T-helper 2 cell treated with Interferon-gamma antibody and Interleukin-4, amounts not matched to agents 5 μg/mL and 100 μg/mL, for 36 hours (primary cell): ENCODE measurements at regions not wholly inside any gene's neighbourhood (a gene's known extent, or its start where the extent isn't known, plus 50 kb on each side); places are given as distances from the start of the nearest gene placed in this dataset.
"Not testable (repeated sequence)": the region's sequence is repeated elsewhere in the genome, so short reads cannot be mapped to it uniquely, and the experiment has no call there.

Experiments
- DNase-seq: peaks from one replicate; pipeline ENCODE4 v3.0.0; 2021; ENCODE audit warnings: low spot score
- H3K27ac Mint-ChIP-seq: one replicate; pipeline ENCODE4 v1.8.0; 2021; ENCODE audit warnings: mild to moderate bottlenecking, mixed read lengths
- H3K27me3 Mint-ChIP-seq: one replicate; pipeline ENCODE4 v1.8.0; 2021; ENCODE audit warnings: low read depth, mixed read lengths
- H3K36me3 Mint-ChIP-seq: one replicate; pipeline ENCODE4 v1.8.0; 2021; ENCODE audit warnings: low read depth, mixed read lengths
- H3K4me1 Mint-ChIP-seq: one replicate; pipeline ENCODE4 v1.8.0; 2021; ENCODE audit warnings: low read depth, mixed read lengths
- H3K4me3 Mint-ChIP-seq: one replicate; pipeline ENCODE4 v1.8.0; 2022; ENCODE audit warnings: mild to moderate bottlenecking, moderate library complexity, mixed read lengths
- H3K9me3 Mint-ChIP-seq: one replicate; pipeline ENCODE4 v1.8.0; 2021; ENCODE audit warnings: mixed read lengths

DNA sequence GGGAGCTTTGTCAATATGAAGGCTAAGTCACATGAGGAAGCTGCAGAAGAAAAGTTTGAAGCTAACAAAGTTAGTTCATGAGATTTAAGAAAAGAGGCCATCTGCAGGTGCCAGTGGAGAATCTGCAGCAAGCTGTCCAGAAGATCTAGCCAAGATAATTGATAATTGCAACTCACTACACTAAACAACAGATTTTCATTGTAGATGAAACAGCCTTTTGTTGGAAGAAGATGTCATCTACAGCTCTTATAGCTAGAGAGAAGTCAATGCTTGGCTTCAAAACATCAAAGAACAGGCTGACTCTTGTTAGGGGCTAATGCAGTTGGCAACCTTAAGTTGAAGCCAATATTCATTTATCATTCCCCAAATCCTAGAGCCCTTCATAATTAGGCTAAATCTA, 83.7 kb downstream of the RIN2 start:
- H3K27ac Mint-ChIP-seq, result no peak overlapping the region

DNA sequence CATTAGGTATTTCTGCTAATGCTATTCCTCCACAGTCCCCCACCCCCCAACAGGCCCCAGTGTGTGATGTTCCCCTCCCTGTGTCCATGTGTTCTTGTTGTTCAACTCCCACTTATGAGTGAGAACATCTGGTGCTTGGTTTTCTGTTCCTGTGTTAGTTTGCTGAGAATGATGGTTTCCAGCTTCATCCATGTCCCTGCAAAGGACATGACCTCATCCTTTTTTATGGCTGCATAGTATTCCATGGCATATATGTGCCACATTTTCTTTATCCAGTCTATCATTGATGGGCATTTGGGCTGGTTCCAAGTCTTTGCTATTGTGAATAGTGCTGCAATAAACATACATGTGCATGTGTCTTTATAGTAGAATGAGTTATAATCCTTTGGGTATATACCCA, 86.8 kb downstream of the RIN2 start:
- not testable (repeated sequence) for H3K27ac Mint-ChIP-seq, DNase-seq

More for the DNA sequence above, 83.7 kb downstream of the RIN2 start:
- peaks cover 3% of the 10 kb centered on the region for H3K9me3 Mint-ChIP-seq
- H3K4me3 Mint-ChIP-seq, result no peak overlapping the region
- no peak for DNase-seq
- H3K36me3 Mint-ChIP-seq, result no peaks in the 10 kb centered on the region
- peaks cover 6% of the 10 kb centered on the region for H3K27me3 Mint-ChIP-seq
- H3K4me1 Mint-ChIP-seq, result no peaks in the 10 kb centered on the region

GRCh38 chr20:19847383-19847782, 89.3 kb downstream of the RIN2 start:
- Mint-ChIP-seq H3K27ac (no peak overlapping the region), H3K4me1 (no peaks in the 10 kb centered on the region), H3K9me3 (peaks cover 3% of the 10 kb centered on the region), H3K4me3 (no peak overlapping the region), H3K27me3 (peaks cover 4% of the 10 kb centered on the region), H3K36me3 (no peaks in the 10 kb centered on the region)
- DNase-seq, result no peak

More for the DNA sequence above, 86.8 kb downstream of the RIN2 start:
- not testable (repeated sequence) for H3K9me3 Mint-ChIP-seq, H3K4me1 Mint-ChIP-seq, H3K36me3 Mint-ChIP-seq, H3K4me3 Mint-ChIP-seq, H3K27me3 Mint-ChIP-seq

GRCh38 chr20:19849341-19850197, 91.5 kb downstream of the RIN2 start:
- no peak overlapping the region for H3K4me3 Mint-ChIP-seq
- no peak for DNase-seq
- peaks cover under 1% of the 10 kb centered on the region for H3K9me3 Mint-ChIP-seq

GRCh38 chr20:19850198-19850533, 92.1 kb downstream of the RIN2 start:
- no peaks in the 10 kb centered on the region for H3K36me3 Mint-ChIP-seq
- DNase-seq, result no peak
- H3K27me3 Mint-ChIP-seq, result peaks cover 4% of the 10 kb centered on the region
- no peak overlapping the region for H3K27ac Mint-ChIP-seq
- no peaks in the 10 kb centered on the region for H3K9me3 Mint-ChIP-seq
- no peak overlapping the region for H3K4me3 Mint-ChIP-seq
- H3K4me1 Mint-ChIP-seq, result no peaks in the 10 kb centered on the region

More at GRCh38 chr20:19849341-19850197, 91.5 kb downstream of the RIN2 start:
- Mint-ChIP-seq H3K27ac (no peak overlapping the region), H3K36me3 (no peaks in the 10 kb centered on the region), H3K4me1 (no peaks in the 10 kb centered on the region), H3K27me3 (peaks cover 4% of the 10 kb centered on the region)

GRCh38 chr20:19851861-19852260, 93.8 kb downstream of the RIN2 start:
- H3K4me1 Mint-ChIP-seq, result no peaks in the 10 kb centered on the region
- no peaks in the 10 kb centered on the region for H3K9me3 Mint-ChIP-seq
- no peaks in the 10 kb centered on the region for H3K36me3 Mint-ChIP-seq
- no peak overlapping the region for H3K4me3 Mint-ChIP-seq
- DNase-seq, result no peak
- H3K27ac Mint-ChIP-seq, result no peak overlapping the region
- no peaks in the 10 kb centered on the region for H3K27me3 Mint-ChIP-seq

GRCh38 chr20:19855416-19855815, 97.4 kb downstream of the RIN2 start:
- Mint-ChIP-seq H3K36me3 (no peaks in the 10 kb centered on the region), H3K9me3 (no peaks in the 10 kb centered on the region), H3K27ac (no peak overlapping the region), H3K4me3 (no peak overlapping the region), H3K4me1 (no peaks in the 10 kb centered on the region), H3K27me3 (no peaks in the 10 kb centered on the region)
- no peak for DNase-seq

- peaks cover 1% of the 10 kb centered on the region for H3K4me1 Mint-ChIP-seq
- H3K27ac Mint-ChIP-seq, result no peak overlapping the region
- no peaks in the 10 kb centered on the region for H3K9me3 Mint-ChIP-seq
- no peaks in the 10 kb centered on the region for H3K36me3 Mint-ChIP-seq
- no peak overlapping the region for H3K4me3 Mint-ChIP-seq
- no peak for DNase-seq
- H3K27me3 Mint-ChIP-seq, result no peaks in the 10 kb centered on the region
Measured at GRCh38 chr20:19858466-19859371, 100.7 kb downstream of the RIN2 start.

GRCh38 chr20:19859444-19859843, 101.4 kb downstream of the RIN2 start:
- Mint-ChIP-seq H3K4me3 (no peak overlapping the region), H3K36me3 (no peaks in the 10 kb centered on the region), H3K27me3 (no peaks in the 10 kb centered on the region), H3K27ac (no peak overlapping the region), H3K9me3 (no peaks in the 10 kb centered on the region), H3K4me1 (peaks cover 1% of the 10 kb centered on the region)
- no peak for DNase-seq

- Mint-ChIP-seq H3K4me1 (peaks cover 1% of the 10 kb centered on the region), H3K27ac (no peak overlapping the region), H3K4me3 (no peak overlapping the region), H3K36me3 (no peaks in the 10 kb centered on the region), H3K27me3 (no peaks in the 10 kb centered on the region), H3K9me3 (no peaks in the 10 kb centered on the region)
- DNase-seq, result no peak
Measured at GRCh38 chr20:19860737-19861136, 102.7 kb downstream of the RIN2 start.

- Mint-ChIP-seq H3K4me1 (peaks cover 1% of the 10 kb centered on the region), H3K27ac (no peak overlapping the region), H3K4me3 (no peak overlapping the region), H3K9me3 (no peaks in the 10 kb centered on the region), H3K36me3 (no peaks in the 10 kb centered on the region), H3K27me3 (no peaks in the 10 kb centered on the region)
- no peak for DNase-seq
Measured at GRCh38 chr20:19861147-19861759, 103.2 kb downstream of the RIN2 start.

GRCh38 chr20:19864130-19864529, 106.1 kb downstream of the RIN2 start:
- Mint-ChIP-seq H3K36me3 (no peaks in the 10 kb centered on the region), H3K27me3 (no peaks in the 10 kb centered on the region), H3K4me1 (peaks cover 1% of the 10 kb centered on the region), H3K9me3 (no peaks in the 10 kb centered on the region), H3K4me3 (no peak overlapping the region), H3K27ac (no peak overlapping the region)
- no peak for DNase-seq

GRCh38 chr20:19866070-19866469, 108.0 kb downstream of the RIN2 start:
- Mint-ChIP-seq H3K36me3 (no peaks in the 10 kb centered on the region), H3K4me3 (no peak overlapping the region), H3K27ac (no peak overlapping the region), H3K4me1 (peaks cover 1% of the 10 kb centered on the region), H3K27me3 (no peaks in the 10 kb centered on the region), H3K9me3 (no peaks in the 10 kb centered on the region)
- DNase-seq, result no peak

DNA sequence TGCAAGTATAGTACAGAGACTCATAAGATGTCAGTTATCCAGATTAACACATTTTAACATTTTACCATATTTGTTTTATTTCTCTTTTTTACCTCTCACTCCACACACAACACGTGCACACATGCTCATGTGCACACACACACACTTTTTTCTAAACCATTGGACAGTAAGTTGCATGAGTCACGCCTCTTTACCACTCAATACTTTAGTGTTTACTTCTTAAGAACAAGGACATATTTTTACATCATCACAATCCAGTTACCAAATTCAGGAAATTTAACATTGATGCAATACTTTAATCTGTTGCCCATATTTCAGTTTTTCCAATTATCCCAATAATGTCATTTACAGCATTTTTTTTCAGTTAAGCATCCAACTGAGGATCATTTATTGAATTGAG, 109.0 kb downstream of the RIN2 start:
- Mint-ChIP-seq H3K27me3 (no peaks in the 10 kb centered on the region), H3K9me3 (no peaks in the 10 kb centered on the region), H3K4me1 (no peaks in the 10 kb centered on the region), H3K4me3 (no peak overlapping the region), H3K27ac (no peak overlapping the region), H3K36me3 (no peaks in the 10 kb centered on the region)
- DNase-seq, result no peak
